GM23338 (cell line): ENCODE measurements at regions not wholly inside any gene's neighbourhood (a gene's known extent, or its start where the extent isn't known, plus 50 kb on each side); places are given as distances from the start of the nearest gene placed in this dataset.

Experiments used
- ATAC-seq: fragments of 200-7000 bp; cut with Tn5 transposase; 3 replicates; pipeline ENCODE4 v1.9.1; 2020
- DNase-seq: peaks from one replicate; pipeline ENCODE4 v3.0.0-alpha.2; 2015; ENCODE audit warnings: low spot score
- H2AFZ ChIP-seq: fragments of 200-600 bp; sonication (generic); 2 replicates; pipeline ENCODE4 v1.8.0; 2016; ENCODE audit warnings: antibody characterized with exemption, mild to moderate bottlenecking, moderate library complexity
- H3F3A ChIP-seq: fragments of 200-600 bp; sonication (generic); replicated peaks from 2 replicates; pipeline ENCODE4 v1.8.0; 2017; ENCODE audit warnings: antibody characterized with exemption, mixed run types, low read depth
- H3K27ac ChIP-seq: fragments of 200-600 bp; sonication (generic); 2 replicates; pipeline ENCODE4 v1.6.1; 2016; ENCODE audit warnings: low read depth
- H3K27me3 ChIP-seq: fragments of 200-600 bp; sonication (generic); 2 replicates; pipeline ENCODE4 v1.8.0; 2016; ENCODE audit warnings: mild to moderate bottlenecking, mixed run types, moderate library complexity; ENCODE audit not compliant: insufficient read depth
- H3K36me3 ChIP-seq: fragments of 200-600 bp; sonication (generic); 2 replicates; pipeline ENCODE4 v1.8.0; 2016; ENCODE audit warnings: mild to moderate bottlenecking; ENCODE audit not compliant: insufficient read depth
- H3K4me1 ChIP-seq: fragments of 200-600 bp; sonication (generic); 2 replicates; pipeline ENCODE4 v1.8.0; 2016; ENCODE audit warnings: mild to moderate bottlenecking, moderate library complexity; ENCODE audit not compliant: insufficient read depth
- H3K4me2 ChIP-seq: fragments of 200-600 bp; sonication (generic); 2 replicates; pipeline ENCODE4 v1.7.1; 2017; ENCODE audit warnings: mixed run types
- H3K4me3 ChIP-seq: fragments of 200-600 bp; sonication (generic); 2 replicates; pipeline ENCODE4 v1.6.1; 2016; ENCODE audit warnings: mixed run types
- H3K79me2 ChIP-seq: fragments of 200-600 bp; sonication (generic); replicated peaks from 2 replicates; pipeline ENCODE4 v1.8.0; 2017; ENCODE audit warnings: mild to moderate bottlenecking; ENCODE audit not compliant: insufficient read depth
- H3K9me2 ChIP-seq: fragments of 200-600 bp; sonication (generic); 2 replicates; pipeline ENCODE4 v1.8.0; 2017; ENCODE audit not compliant: insufficient read depth
- H4K20me1 ChIP-seq: fragments of 200-600 bp; sonication (generic); replicated peaks from 2 replicates; pipeline ENCODE4 v1.8.0; 2017; ENCODE audit warnings: mild to moderate bottlenecking; ENCODE audit not compliant: insufficient read depth
- H3K27ac Mint-ChIP-seq: 2 replicates; pipeline ENCODE4 v1.8.0; 2020; ENCODE audit warnings: inconsistent platforms, mild to moderate bottlenecking, moderate library complexity, mixed read lengths
- H3K27me3 Mint-ChIP-seq: 3 replicates; pipeline ENCODE4 v1.8.0; 2022; ENCODE audit warnings: low read depth, mild to moderate bottlenecking, moderate library complexity, mixed read lengths, inconsistent platforms; ENCODE audit not compliant: insufficient read depth, poor library complexity
- H3K36me3 Mint-ChIP-seq: 3 replicates; pipeline ENCODE4 v1.8.0; 2021; ENCODE audit warnings: low read depth, mild to moderate bottlenecking, inconsistent platforms, moderate library complexity, mixed read lengths
- H3K4me1 Mint-ChIP-seq: 3 replicates; pipeline ENCODE4 v1.8.0; 2020; ENCODE audit warnings: mild to moderate bottlenecking, inconsistent platforms, mixed read lengths
- H3K4me3 Mint-ChIP-seq: 3 replicates; pipeline ENCODE4 v1.8.0; 2021; ENCODE audit warnings: moderate library complexity, mild to moderate bottlenecking, inconsistent platforms, mixed read lengths
- H3K9me3 Mint-ChIP-seq: 3 replicates; pipeline ENCODE4 v1.8.0; 2020; ENCODE audit warnings: moderate library complexity, mild to moderate bottlenecking, inconsistent platforms, mixed read lengths
- CREB1 ChIP-seq: fragments of 250-450 bp; sonication (Bioruptor Pico); IDR thresholded peaks from 2 replicates; pipeline ENCODE4 v1.5.0; 2020; ENCODE audit warnings: low read depth, mild to moderate bottlenecking, moderate library complexity
- EZH2 ChIP-seq: fragments of 200-600 bp; sonication (generic); IDR thresholded peaks from one replicate; pipeline ENCODE4 v1.8.0; 2017; ENCODE audit warnings: antibody characterized with exemption, mild to moderate bottlenecking, low read depth; ENCODE audit not compliant: unreplicated experiment
- JUNB ChIP-seq: IDR thresholded peaks from one replicate; pipeline ENCODE4 v1.6.1; 2016; ENCODE audit warnings: antibody characterized with exemption; ENCODE audit not compliant: unreplicated experiment
- STAT1 ChIP-seq: IDR thresholded peaks from one replicate; pipeline ENCODE4 v1.6.1; 2016; ENCODE audit warnings: antibody characterized with exemption; ENCODE audit not compliant: unreplicated experiment
- ZNF462 ChIP-seq: fragments of 250-450 bp; sonication (Bioruptor Pico); IDR thresholded peaks from 2 replicates; pipeline ENCODE4 v1.5.0; 2020; ENCODE audit warnings: mild to moderate bottlenecking, moderate library complexity

- Mint-ChIP-seq H3K9me3 (no peaks in the 10 kb centered on the region), H3K36me3 (no peaks in the 10 kb centered on the region), H3K27ac (no peak overlapping the region), H3K4me3 (no peak overlapping the region), H3K4me1 (0 out of 3 replicates have a peak, but pooled peaks cover 2% of the 10 kb centered on the region), H3K27me3 (no peaks in the 10 kb centered on the region)
- Histone ChIP-seq H4K20me1 (no peaks in the 10 kb centered on the region), H3K4me2 (no peak overlapping the region), H3K79me2 (no peaks in the 10 kb centered on the region), H3K4me1 (no peaks in the 10 kb centered on the region), H3K36me3 (no peaks in the 10 kb centered on the region), H3K4me3 (no peak overlapping the region), H2AFZ (no peak overlapping the region), H3F3A (no peaks in the 10 kb centered on the region), H3K9me2 (peaks cover 3% of the 10 kb centered on the region; the same call in 1 of the 2 replicates), H3K27me3 (no peaks in the 10 kb centered on the region), H3K27ac (no peak overlapping the region)
- no peak for DNase-seq
- no peak for ATAC-seq
- no peak for TF ChIP-seq CREB1 (CRISPR knock-in tag)
- no peak for TF ChIP-seq ZNF462 (CRISPR knock-in tag)
These were observed 838.3 kb downstream of the SLC4A3 start for GRCh38 chr2:220465700-220466099.

- no peaks in the 10 kb centered on the region for H3K36me3 Mint-ChIP-seq
- no peaks in the 10 kb centered on the region for H3K27me3 ChIP-seq
- no peak overlapping the region for H3K4me2 ChIP-seq
- H3F3A ChIP-seq: no peaks in the 10 kb centered on the region
- DNase-seq (no peak), ATAC-seq (no peak)
- no peaks in the 10 kb centered on the region for H3K9me3 Mint-ChIP-seq
- H3K27me3 Mint-ChIP-seq: no peaks in the 10 kb centered on the region
- H3K4me3 ChIP-seq: no peak overlapping the region
- H2AFZ ChIP-seq: no peak overlapping the region
- H3K4me1 ChIP-seq: no peaks in the 10 kb centered on the region
- H3K79me2 ChIP-seq: no peaks in the 10 kb centered on the region
- peaks cover 3% of the 10 kb centered on the region; the same call in 1 of the 2 replicates for H3K9me2 ChIP-seq
- H3K27ac ChIP-seq: no peak overlapping the region
- H3K4me1 Mint-ChIP-seq: no peaks in the 10 kb centered on the region
- no peak overlapping the region for H3K4me3 Mint-ChIP-seq
- H4K20me1 ChIP-seq: no peaks in the 10 kb centered on the region
- H3K36me3 ChIP-seq: no peaks in the 10 kb centered on the region
- no peak overlapping the region for H3K27ac Mint-ChIP-seq
- TF ChIP-seq ZNF462 (CRISPR knock-in tag) (no peak), EZH2 (no peak), CREB1 (CRISPR knock-in tag) (no peak), JUNB (no peak), STAT1 (no peak)
These were observed 838.8 kb downstream of the SLC4A3 start for GRCh38 chr2:220466251-220466691.
